ENCODE measurements at regions not wholly inside any gene's neighbourhood (a gene's known extent, or its start where the extent isn't known, plus 50 kb on each side); places are given as distances from the start of the nearest gene placed in this dataset.

DNA sequence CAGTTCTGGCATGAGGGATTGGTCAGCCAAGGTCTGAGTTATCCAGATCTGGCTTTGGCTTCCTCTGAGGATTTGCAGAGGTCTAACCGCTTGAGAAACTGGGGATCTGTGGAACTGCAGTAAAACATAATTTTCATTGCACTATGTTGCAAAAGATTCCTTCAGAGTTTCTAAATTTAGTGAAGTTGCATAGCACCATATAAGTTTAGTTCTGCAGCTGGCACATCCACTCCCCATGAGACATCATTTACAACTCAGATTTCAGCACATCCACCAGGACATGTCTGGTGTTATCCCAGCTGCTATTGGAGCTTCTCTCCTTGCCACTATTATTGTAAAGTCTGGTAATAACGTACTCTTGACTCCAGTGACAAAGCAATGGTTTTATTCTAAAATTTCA lies 181.5 kb downstream of the CWF19L2 start:
- TF ChIP-seq FOXK2 (IDR thresholded peaks at IDR 0.05) (no peak), ELF4 (IDR thresholded peaks at IDR 0.05) (no peak), ARNT (IDR thresholded peaks at IDR 0.05) (no peak), SP1 (IDR thresholded peaks at IDR 0.05) (no peak), SUZ12 (IDR thresholded peaks at IDR 0.05) (no peak), FOXM1 (IDR thresholded peaks at IDR 0.05; ENCODE audit: borderline replicate concordance) (no peak)

All from HEK293T (cell line).